ENCODE measurements at regions not wholly inside any gene's neighbourhood (a gene's known extent, or its start where the extent isn't known, plus 50 kb on each side); places are given as distances from the start of the nearest gene placed in this dataset.
A peak's percentile ranks its signal among the peaks of the same experiment; 100 is the strongest.
"Not testable (repeated sequence)": the region's sequence is repeated elsewhere in the genome, so short reads cannot be mapped to it uniquely, and the experiment has no call there.

GRCh38 chr14:106511800-106512198, 985.4 kb downstream of the TMEM121 start:
- Mint-ChIP-seq H3K36me3 (no peaks in the 10 kb centered on the region), H3K27me3 (peaks cover 7% of the 10 kb centered on the region), H3K4me3 (no peak overlapping the region), H3K27ac (peak overlapping the region; percentile 92), H3K9me3 (no peaks in the 10 kb centered on the region), H3K4me1 (peaks cover 63% of the 10 kb centered on the region)
- no peak for DNase-seq
- CTCF ChIA-PET: interaction anchor here (1.2 to 1.5 kb wide), 6 partner anchors 8 to 90 kb away, joined by 3 to 8 read pairs (median 3); no protein-coding TSS in a partner anchor

DNA sequence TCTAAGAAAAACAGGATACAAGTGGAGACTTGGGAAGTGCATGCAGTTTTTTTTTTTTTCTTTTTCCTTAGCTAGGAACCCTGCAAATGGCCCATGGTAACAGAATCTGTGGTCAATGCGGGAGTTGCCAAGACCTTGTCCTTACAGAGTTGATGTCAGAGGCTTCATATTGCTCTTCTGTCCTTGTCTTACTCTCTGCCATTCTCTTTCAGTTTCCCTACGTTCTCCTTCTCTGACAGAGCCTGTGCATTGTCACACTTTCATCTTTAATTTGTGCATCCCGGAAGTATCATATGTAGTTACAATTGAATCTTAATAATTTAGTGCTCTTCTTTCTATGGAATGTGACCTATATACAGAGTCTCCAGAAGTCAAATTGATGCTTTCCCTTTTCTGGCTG, 986.9 kb downstream of the TMEM121 start:
- Mint-ChIP-seq H3K9me3 (no peaks in the 10 kb centered on the region), H3K4me3 (no peak overlapping the region), H3K27ac (no peak overlapping the region), H3K36me3 (no peaks in the 10 kb centered on the region), H3K27me3 (peaks cover 7% of the 10 kb centered on the region), H3K4me1 (peaks cover 58% of the 10 kb centered on the region)
- DNase-seq: no peak
- CTCF ChIA-PET: interaction anchor here (0.5 to 1.0 kb wide), 2 partner anchors 58 to 96 kb away, joined by 3 to 5 read pairs; no protein-coding TSS in a partner anchor

DNA sequence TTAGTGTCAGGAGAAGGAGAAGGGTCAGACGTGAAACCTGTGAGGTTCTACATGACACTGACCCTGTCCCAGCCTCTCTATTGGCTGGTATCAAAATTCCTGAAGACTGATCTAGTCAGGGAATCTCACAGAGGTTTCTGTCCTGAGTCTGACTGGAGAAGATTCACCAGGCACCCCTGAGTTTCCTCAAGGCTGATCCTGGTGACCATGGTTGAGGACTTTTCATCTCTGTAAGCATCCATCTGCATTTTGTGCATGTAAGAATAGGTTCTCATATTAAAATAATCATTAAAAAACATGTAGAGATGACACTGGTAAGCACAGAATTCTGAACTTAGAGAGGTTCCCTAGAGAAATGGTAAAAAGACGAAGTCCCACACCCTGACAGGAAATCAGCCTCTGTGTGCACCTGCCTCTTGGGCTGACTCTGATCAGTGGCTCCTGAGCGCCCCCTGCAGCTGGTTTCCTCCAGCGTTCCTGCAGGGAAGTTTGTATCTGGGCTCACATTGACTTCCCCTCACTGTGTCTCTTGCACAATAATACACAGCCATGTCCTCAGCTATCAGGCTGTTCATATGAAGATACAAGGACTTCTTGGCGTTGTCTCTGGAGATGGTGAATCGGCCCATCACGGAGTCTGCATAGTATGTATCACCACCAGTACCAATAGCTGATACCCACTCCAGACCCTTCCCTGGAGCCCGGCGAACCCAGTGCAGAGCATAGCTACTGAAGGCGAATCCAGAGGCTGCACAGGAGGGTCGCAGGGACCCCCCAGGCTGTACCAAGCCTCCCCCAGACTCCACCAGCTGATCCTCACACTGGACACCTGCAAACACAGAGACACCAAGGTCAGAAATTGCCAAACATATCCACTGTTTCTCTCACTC, 991.9 kb downstream of the TMEM121 start:
- peak; percentile 89 for DNase-seq
- no peak overlapping the region for H3K4me3 Mint-ChIP-seq
- H3K9me3 Mint-ChIP-seq: no peaks in the 10 kb centered on the region
- CTCF ChIA-PET: interaction anchor here (0.9 to 5.4 kb wide), 21 partner anchors 10 to 174 kb away, joined by 3 to 37 read pairs (median 4); no protein-coding TSS in a partner anchor
- peaks cover 15% of the 10 kb centered on the region for H3K4me1 Mint-ChIP-seq
- no peak overlapping the region for H3K27ac Mint-ChIP-seq
- H3K36me3 Mint-ChIP-seq: no peaks in the 10 kb centered on the region
- H3K27me3 Mint-ChIP-seq: peaks cover 21% of the 10 kb centered on the region

- H3K9me3 Mint-ChIP-seq, H3K36me3 Mint-ChIP-seq, H3K27ac Mint-ChIP-seq, DNase-seq, H3K4me3 Mint-ChIP-seq: not testable (repeated sequence)
- peaks cover 12% of the 10 kb centered on the region for H3K4me1 Mint-ChIP-seq
- H3K27me3 Mint-ChIP-seq: peaks cover 26% of the 10 kb centered on the region
- CTCF ChIA-PET: interaction anchor here (1.2 kb wide), 1 partner anchor 9 kb away, joined by 5 read pairs; no protein-coding TSS in a partner anchor
Measured at GRCh38 chr14:106522118-106522517, 995.7 kb downstream of the TMEM121 start.

- H3K9me3 Mint-ChIP-seq: peaks cover 1% of the 10 kb centered on the region
- no peak overlapping the region for H3K27ac Mint-ChIP-seq
- peaks cover 5% of the 10 kb centered on the region for H3K4me1 Mint-ChIP-seq
- no peaks in the 10 kb centered on the region for H3K36me3 Mint-ChIP-seq
- no peak for DNase-seq
- CTCF ChIA-PET: interaction anchor here (1.2 to 2.4 kb wide), 2 partner anchors 8 to 41 kb away, joined by 5 to 6 read pairs; no protein-coding TSS in a partner anchor
- no peak overlapping the region for H3K4me3 Mint-ChIP-seq
- peaks cover 32% of the 10 kb centered on the region for H3K27me3 Mint-ChIP-seq
Measured at GRCh38 chr14:106522990-106523389, 996.6 kb downstream of the TMEM121 start.

DNA sequence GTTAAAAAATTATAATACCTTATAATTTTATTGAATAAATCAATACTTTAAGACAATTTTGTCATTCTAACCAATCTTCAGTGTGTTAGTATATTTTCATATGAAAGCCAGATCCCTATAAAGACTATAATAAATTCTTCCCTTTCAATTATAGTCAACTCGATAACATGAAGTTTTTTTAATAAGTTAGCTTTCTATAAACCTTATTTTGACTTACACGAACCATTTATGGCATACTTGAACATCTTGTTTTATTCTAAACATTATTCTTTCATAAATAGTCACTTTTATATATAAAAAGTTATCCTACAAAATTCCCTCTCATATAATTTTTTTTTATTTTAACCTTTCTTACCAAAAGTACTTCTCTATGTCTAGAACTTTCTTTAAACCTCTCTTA, 1002.3 kb downstream of the TMEM121 start:
- Mint-ChIP-seq H3K9me3 (peaks cover 4% of the 10 kb centered on the region), H3K36me3 (no peaks in the 10 kb centered on the region), H3K4me3 (no peak overlapping the region), H3K27ac (no peak overlapping the region), H3K4me1 (peaks cover 6% of the 10 kb centered on the region), H3K27me3 (peaks cover 40% of the 10 kb centered on the region)
- CTCF ChIA-PET: interaction anchor here (0.7 to 5.1 kb wide), 8 partner anchors 10 to 111 kb away, joined by 3 to 37 read pairs (median 6); no protein-coding TSS in a partner anchor
- no peak for DNase-seq

DNA sequence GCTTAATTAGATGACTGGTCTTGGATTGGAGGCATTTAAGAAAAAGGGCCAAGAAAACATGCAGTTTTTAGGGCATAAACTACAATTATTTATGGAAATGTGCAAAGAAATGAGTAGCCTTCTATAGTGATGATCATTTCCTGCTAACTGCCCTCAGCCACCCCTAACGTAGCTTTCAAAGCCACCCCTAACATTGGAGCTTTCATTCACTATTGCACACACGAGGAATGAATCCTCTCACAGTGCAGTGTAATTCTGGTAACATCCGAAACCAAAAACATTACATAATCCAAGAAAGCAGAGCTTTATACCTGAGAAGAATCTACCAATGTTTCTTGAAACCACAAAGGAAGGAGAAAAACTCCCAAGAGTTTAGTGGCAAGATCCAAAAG, 1003.6 kb downstream of the TMEM121 start:
- H3K27ac Mint-ChIP-seq: no peak overlapping the region
- no peak for DNase-seq
- H3K4me1 Mint-ChIP-seq: peaks cover 6% of the 10 kb centered on the region
- CTCF ChIA-PET: interaction anchor here (0.7 to 5.1 kb wide), 19 partner anchors 9 to 162 kb away, joined by 3 to 37 read pairs (median 5); no protein-coding TSS in a partner anchor
- H3K9me3 Mint-ChIP-seq: peaks cover 4% of the 10 kb centered on the region
- no peak overlapping the region for H3K4me3 Mint-ChIP-seq
- H3K36me3 Mint-ChIP-seq: no peaks in the 10 kb centered on the region
- H3K27me3 Mint-ChIP-seq: peaks cover 44% of the 10 kb centered on the region

DNA sequence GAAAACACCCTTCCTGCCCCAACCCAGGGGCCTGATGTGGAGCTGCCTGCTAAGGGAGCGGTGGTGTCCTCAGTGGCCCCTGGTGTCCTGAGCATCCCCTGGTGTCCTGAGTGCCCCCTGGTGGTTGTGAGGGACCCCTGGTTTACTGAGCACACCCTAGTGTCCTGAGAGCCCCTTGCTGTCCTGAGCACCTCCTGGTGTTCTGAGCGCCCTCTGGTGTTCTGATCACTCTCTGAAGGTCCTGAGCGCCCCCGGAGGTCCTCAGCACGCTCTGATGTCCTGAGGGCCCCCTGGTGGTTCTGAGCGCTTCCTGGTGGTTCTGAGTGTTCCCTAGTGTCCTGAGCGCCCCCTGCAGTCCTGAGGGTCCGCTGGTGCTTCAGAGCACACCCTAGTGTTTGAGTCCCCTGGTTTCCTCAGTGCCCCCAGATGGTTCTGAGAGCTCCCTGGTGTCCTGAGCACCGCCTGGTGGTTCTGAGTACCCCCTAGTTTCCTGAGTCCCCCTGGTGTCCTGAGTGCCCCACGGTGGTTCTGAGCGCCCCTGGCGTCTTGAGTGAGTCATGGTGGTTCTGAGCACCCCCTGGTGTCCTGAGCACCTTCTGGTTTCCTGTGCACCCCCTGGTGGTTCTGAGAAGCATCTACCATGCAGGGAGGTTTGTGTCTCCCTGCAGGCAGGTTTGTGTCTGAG, 1004.2 kb downstream of the TMEM121 start:
- no peaks in the 10 kb centered on the region for H3K36me3 Mint-ChIP-seq
- H3K9me3 Mint-ChIP-seq: peaks cover 4% of the 10 kb centered on the region
- no peak overlapping the region for H3K27ac Mint-ChIP-seq
- no peak overlapping the region for H3K4me3 Mint-ChIP-seq
- H3K27me3 Mint-ChIP-seq: peaks cover 44% of the 10 kb centered on the region
- CTCF ChIA-PET: interaction anchor here (0.7 to 5.1 kb wide), 23 partner anchors 8 to 132 kb away, joined by 3 to 37 read pairs (median 5); no protein-coding TSS in a partner anchor
- peak; percentile 45 for DNase-seq
- peaks cover 6% of the 10 kb centered on the region for H3K4me1 Mint-ChIP-seq

- peaks cover 50% of the 10 kb centered on the region for H3K27me3 Mint-ChIP-seq
- peaks cover 14% of the 10 kb centered on the region for H3K4me1 Mint-ChIP-seq
- not testable (repeated sequence) for H3K4me3 Mint-ChIP-seq, H3K9me3 Mint-ChIP-seq, H3K27ac Mint-ChIP-seq, H3K36me3 Mint-ChIP-seq, DNase-seq
- CTCF ChIA-PET: interaction anchor here (0.6 to 3.5 kb wide), 5 partner anchors 19 to 421 kb away, joined by 3 to 14 read pairs (median 5); no protein-coding TSS in a partner anchor
Measured at GRCh38 chr14:106537597-106537996, 1011.2 kb downstream of the TMEM121 start.

DNA sequence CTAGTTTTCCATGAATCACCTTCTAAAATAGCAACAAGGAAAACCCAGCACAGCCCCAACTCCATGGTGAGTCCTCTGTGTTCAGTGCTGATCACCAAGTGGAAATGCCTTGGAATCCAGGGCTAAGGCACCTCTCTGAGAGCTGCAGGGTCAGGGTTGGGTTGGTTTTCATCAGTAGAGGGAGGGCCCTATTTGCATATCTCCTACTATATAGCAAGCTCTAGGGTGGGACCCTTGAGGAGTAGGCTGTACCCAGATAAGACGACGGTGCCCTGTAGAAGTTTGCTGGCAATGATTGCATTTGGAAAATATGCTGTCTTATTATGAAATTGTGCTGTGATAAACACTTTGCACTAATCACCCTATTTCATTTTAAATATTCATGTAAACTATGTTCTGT, 1011.8 kb downstream of the TMEM121 start:
- Mint-ChIP-seq H3K4me1 (peaks cover 13% of the 10 kb centered on the region), H3K4me3 (no peak overlapping the region), H3K9me3 (peaks cover 7% of the 10 kb centered on the region), H3K27me3 (peaks cover 47% of the 10 kb centered on the region), H3K27ac (no peak overlapping the region), H3K36me3 (no peaks in the 10 kb centered on the region)
- CTCF ChIA-PET: interaction anchor here (0.6 to 3.5 kb wide), 10 partner anchors 9 to 422 kb away, joined by 3 to 17 read pairs (median 6); no protein-coding TSS in a partner anchor
- no peak for DNase-seq

- no peak overlapping the region for H3K4me3 Mint-ChIP-seq
Measured at GRCh38 chr14:106547735-106548434, 1021.5 kb downstream of the TMEM121 start.

GRCh38 chr14:106549064-106549463, 1022.7 kb downstream of the TMEM121 start:
- no peak for DNase-seq
- peaks cover 20% of the 10 kb centered on the region for H3K27me3 Mint-ChIP-seq
- no peak overlapping the region for H3K4me3 Mint-ChIP-seq
- no peak overlapping the region for H3K27ac Mint-ChIP-seq
- H3K9me3 Mint-ChIP-seq: no peaks in the 10 kb centered on the region
- H3K4me1 Mint-ChIP-seq: peaks cover 6% of the 10 kb centered on the region
- CTCF ChIA-PET: no interaction called here
- no peaks in the 10 kb centered on the region for H3K36me3 Mint-ChIP-seq

More at GRCh38 chr14:106547735-106548434, 1021.5 kb downstream of the TMEM121 start:
- Mint-ChIP-seq H3K9me3 (no peaks in the 10 kb centered on the region), H3K27ac (no peak overlapping the region), H3K27me3 (peaks cover 27% of the 10 kb centered on the region), H3K36me3 (no peaks in the 10 kb centered on the region), H3K4me1 (peaks cover 6% of the 10 kb centered on the region)
- CTCF ChIA-PET: no interaction called here
- DNase-seq: no peak

GRCh38 chr14:106551265-106551664, 1024.9 kb downstream of the TMEM121 start:
- H3K4me3 Mint-ChIP-seq: no peak overlapping the region
- CTCF ChIA-PET: interaction anchor here (1.5 to 2.0 kb wide), 3 partner anchors 41 to 96 kb away, joined by 4 to 5 read pairs (median 4); no protein-coding TSS in a partner anchor
- no peaks in the 10 kb centered on the region for H3K9me3 Mint-ChIP-seq
- H3K36me3 Mint-ChIP-seq: no peaks in the 10 kb centered on the region
- peaks cover 26% of the 10 kb centered on the region for H3K27me3 Mint-ChIP-seq
- DNase-seq: peak; percentile 30
- peaks cover 6% of the 10 kb centered on the region for H3K4me1 Mint-ChIP-seq
- H3K27ac Mint-ChIP-seq: no peak overlapping the region
